ENCODE measurements at regions not wholly inside any gene's neighbourhood (a gene's known extent, or its start where the extent isn't known, plus 50 kb on each side); places are given as distances from the start of the nearest gene placed in this dataset.

- Histone ChIP-seq H4K91ac (replicated peaks; ENCODE audit: insufficient read length, low read length) (no peak overlapping the region), H3K36me3 (ENCODE audit: control insufficient read depth in 2 of 4, insufficient read depth in 4 of 4, low read length in 3 of 4) (no peaks in the 10 kb centered on the region), H2BK5ac (ENCODE audit: low read depth, low read length) (no peak overlapping the region), H2BK12ac (ENCODE audit: low read depth, low read length) (no peak overlapping the region), H3K79me2 (ENCODE audit: control insufficient read depth in 1 of 2, insufficient read depth in 2 of 2, low read length in 2 of 2) (no peaks in the 10 kb centered on the region), H2BK20ac (ENCODE audit: low read length) (no peak overlapping the region), H3K79me1 (ENCODE audit: low read depth, low read length) (no peaks in the 10 kb centered on the region), H3K56ac (replicated peaks; ENCODE audit: insufficient read length, low read depth, low read length) (no peak overlapping the region), H3K23me2 (ENCODE audit: low read depth, low read length) (no peaks in the 10 kb centered on the region), H3K18ac (ENCODE audit: extremely low read depth, low read length) (no peak overlapping the region), H3K4me3 (ENCODE audit: extremely low read depth in 1 of 4, insufficient read depth in 2 of 4, low read depth in 3 of 4, low read length in 4 of 4) (no peak overlapping the region), H4K20me1 (replicated peaks in 1 of 2; ENCODE audit: control insufficient read depth in 1 of 2, insufficient read depth in 2 of 2, low read length in 2 of 2) (no peaks in the 10 kb centered on the region), H3K27me3 (replicated peaks in 1 of 4; ENCODE audit: control insufficient read depth in 3 of 4, extremely low read depth in 1 of 4, insufficient read depth in 3 of 4, low read length in 3 of 4) (peaks cover 0 to 2% (median 0%) of the 10 kb centered on the region in 4 experiments; a peak in 1 of 7 replicates), H3K4me1 (replicated peaks in 1 of 4; ENCODE audit: control insufficient read depth in 3 of 4, insufficient read depth in 4 of 4, low read length in 3 of 4) (no peaks in the 10 kb centered on the region), H2BK120ac (replicated peaks; ENCODE audit: low read depth, low read length) (no peak overlapping the region), H2AK5ac (ENCODE audit: low read depth, low read length) (no peak overlapping the region), H3K27ac (ENCODE audit: low read depth, low read length) (no peak overlapping the region), H3K9me3 (ENCODE audit: insufficient read depth in 2 of 2, low read depth in 1 of 2, low read length in 1 of 2) (no peaks in the 10 kb centered on the region), H3K14ac (ENCODE audit: insufficient read length) (no peak overlapping the region), H2AFZ (ENCODE audit: low read length) (no peak overlapping the region), H3K4ac (replicated peaks; ENCODE audit: insufficient read length, low read depth, low read length) (no peak overlapping the region), H3K4me2 (ENCODE audit: insufficient read depth in 1 of 2, low read depth in 2 of 2, low read length in 2 of 2) (no peak overlapping the region), H3K23ac (ENCODE audit: insufficient read length) (no peak overlapping the region), H4K8ac (ENCODE audit: extremely low read depth, insufficient read depth, low read length) (no peak overlapping the region), H2BK15ac (ENCODE audit: low read length) (no peak overlapping the region), H3K9ac (replicated peaks in 1 of 4; ENCODE audit: extremely low read depth in 1 of 4, low read depth in 3 of 4, low read length in 3 of 4) (no peak overlapping the region), H4K5ac (ENCODE audit: insufficient read length, low read depth, low read length) (no peak overlapping the region)
- DNase-seq (ENCODE audit: low read depth in 1 of 2, low spot score in 2 of 2) (no peak), FAIRE-seq (no peak)
- ChIA-PET CTCF (ENCODE audit: partially characterized antibody) (no interaction called here), POLR2A (ENCODE audit: partially characterized antibody) (no interaction called here)
- TF ChIP-seq TCF12 (IDR thresholded peaks at IDR 0.05; ENCODE audit: low read depth, low read length): no peak
- TF ChIP-seq ZNF274 (IDR thresholded peaks at IDR 0.05; ENCODE audit: borderline replicate concordance, extremely low read depth, low read length): no peak
- no peak for TF ChIP-seq RFX5 (IDR thresholded peaks at IDR 0.05; ENCODE audit: borderline replicate concordance, low read depth, low read length)
- TF ChIP-seq CTBP2 (IDR thresholded peaks at IDR 0.05; ENCODE audit: borderline replicate concordance, insufficient read depth, insufficient read length, low read length): no peak
- TF ChIP-seq SRF (IDR thresholded peaks at IDR 0.05; ENCODE audit: low read depth, low read length): no peak
- TF ChIP-seq GTF2F1 (IDR thresholded peaks at IDR 0.05; ENCODE audit: borderline replicate concordance, low read depth, low read length): no peak
- no peak for TF ChIP-seq KDM4A (IDR thresholded peaks at IDR 0.05; ENCODE audit: low read depth, low read length, severe bottlenecking)
- no peak for TF ChIP-seq YY1 (IDR thresholded peaks at IDR 0.05; ENCODE audit: low read depth, low read length)
- no peak for TF ChIP-seq EGR1 (IDR thresholded peaks at IDR 0.05; ENCODE audit: borderline replicate concordance, low read depth, low read length)
- TF ChIP-seq SP1 (IDR thresholded peaks at IDR 0.05; ENCODE audit: low read depth, low read length): no peak
- TF ChIP-seq PHF8 (conservative IDR thresholded peaks at IDR 0.05; ENCODE audit: low read depth, low read length): no peak
- TF ChIP-seq JUND (IDR thresholded peaks at IDR 0.05; ENCODE audit: low read length): no peak
- TF ChIP-seq RAD21 (IDR thresholded peaks at IDR 0.05 in 1 of 2, conservative IDR thresholded peaks at IDR 0.05 in 1 of 2; ENCODE audit: low read depth in 2 of 2, low read length in 2 of 2): no peak
- no peak for TF ChIP-seq TAF7 (optimal IDR thresholded peaks at IDR 0.05; ENCODE audit: borderline replicate concordance, low read depth, low read length)
- 88% methylated on average over 1 of the region's 1 CpG; no CpG with 5 or more reads in 1 of the 2 experiments for WGBS, 2 experiments (ENCODE audit: extremely low coverage in 1 of 2, insufficient coverage in 1 of 2, insufficient read length in 1 of 2, insufficient replicate concordance in 2 of 2, low coverage in 1 of 2, low lambda C conversion rate in 2 of 2, missing lambda C conversion rate in 1 of 2)
Measured at GRCh38 chr5:96265487-96265886, 167.6 kb downstream of the PCSK1 start.

Data from H1 (cell line).